T-cell (primary cell): ENCODE measurements at regions not wholly inside any gene's neighbourhood (a gene's known extent, or its start where the extent isn't known, plus 50 kb on each side); places are given as distances from the start of the nearest gene placed in this dataset.
A peak's percentile ranks its signal among the peaks of the same experiment; 100 is the strongest.

ENCODE experiments used
- ATAC-seq, 4 experiments: fragments of 200-7000 bp in 3 of 4; fragments of 150-1000 bp in 1 of 4; cut with Tn5 transposase; replicated peaks in 1 of 4; 1 replicate in 3 of 4; 2 replicates in 1 of 4; pipeline ENCODE4 v1.10.0; 2021; ENCODE audit warnings: moderate library complexity in 3 of 4, mild to moderate bottlenecking in 2 of 4, moderate number of reproducible peaks in 1 of 4
- CTCF ChIA-PET, 2 donors: fragments of 300-600 bp; sonication (Branson Sonifier 250); formaldehyde crosslinking; loops; one replicate each; lab custom pipeline; 2022; ENCODE audit warnings: antibody characterized with exemption in 2 of 2; lab: Charles Lee
- POLR2A ChIA-PET, 2 donors: fragments of 300-600 bp; sonication (Branson Sonifier 250); formaldehyde crosslinking; loops; one replicate each; lab custom pipeline; 2022; ENCODE audit warnings: antibody characterized with exemption in 2 of 2; lab: Charles Lee
- DNase-seq, 35 experiments: peaks; one replicate each; pipeline versions ENCODE4 v3.0.0 to v3.0.0-alpha.2; 2013 to 2023
- H3K27ac ChIP-seq: one replicate; pipeline ENCODE4 v1.5.1; 2013; ENCODE audit warnings: low read length
- H3K27me3 ChIP-seq, 2 experiments: replicated peaks in 1 of 2; 1 replicate in 1 of 2; 2 replicates in 1 of 2; pipeline versions ENCODE4 v1.6.1 to v1.7.0; 2013; ENCODE audit warnings: low read length in 1 of 2, mixed read lengths in 1 of 2; ENCODE audit not compliant: control insufficient read depth in 2 of 2, insufficient read depth in 2 of 2; ENCODE audit errors: extremely low read depth in 1 of 2
- H3K36me3 ChIP-seq, 2 donors: 1 replicate in 1 of 2; 2 replicates in 1 of 2; pipeline versions ENCODE4 v1.6.1 to v1.7.0; 2013; ENCODE audit warnings: low read length in 1 of 2; ENCODE audit not compliant: control insufficient read depth in 2 of 2, insufficient read depth in 1 of 2; ENCODE audit errors: extremely low read depth in 1 of 2
- H3K4me1 ChIP-seq, 2 experiments: 1 replicate in 1 of 2; 2 replicates in 1 of 2; pipeline versions ENCODE4 v1.6.1 to v1.7.0; 2013; ENCODE audit warnings: low read length in 2 of 2, mixed read lengths in 1 of 2; ENCODE audit not compliant: insufficient read depth in 2 of 2, control insufficient read depth in 1 of 2; ENCODE audit errors: extremely low read depth in 1 of 2
- H3K4me3 ChIP-seq, 2 donors: 1 replicate in 1 of 2; 2 replicates in 1 of 2; pipeline versions ENCODE4 v1.5.1 to v1.7.0; 2013; ENCODE audit warnings: mild to moderate bottlenecking in 2 of 2, low read length in 1 of 2, moderate library complexity in 1 of 2; ENCODE audit not compliant: control insufficient read depth in 1 of 2; ENCODE audit errors: extremely low read depth in 1 of 2
- H3K9me3 ChIP-seq: 2 replicates; pipeline ENCODE4 v1.7.0; 2013
- H3K27ac Mint-ChIP-seq, 2 donors: one replicate each; pipeline ENCODE4 v1.8.0; 2020 to 2021; ENCODE audit warnings: mild to moderate bottlenecking in 2 of 2, mixed read lengths in 2 of 2
- H3K27me3 Mint-ChIP-seq, 2 donors: one replicate each; pipeline ENCODE4 v1.8.0; 2021 to 2022; ENCODE audit warnings: mixed read lengths in 2 of 2
- H3K36me3 Mint-ChIP-seq: one replicate; pipeline ENCODE4 v1.8.0; 2021; ENCODE audit warnings: mixed read lengths
- H3K4me1 Mint-ChIP-seq, 3 donors: one replicate each; pipeline ENCODE4 v1.8.0; 2020 to 2022; ENCODE audit warnings: mixed read lengths in 3 of 3, mild to moderate bottlenecking in 1 of 3
- H3K4me3 Mint-ChIP-seq, 3 donors: one replicate each; pipeline ENCODE4 v1.8.0; 2020 to 2022; ENCODE audit warnings: mild to moderate bottlenecking in 3 of 3, mixed read lengths in 3 of 3, moderate library complexity in 3 of 3
- H3K9me3 Mint-ChIP-seq, 3 donors: one replicate each; pipeline ENCODE4 v1.8.0; 2020 to 2022; ENCODE audit warnings: mixed read lengths in 3 of 3
- WGBS: methylation state at CpG from one replicate; pipeline ENCODE4 v1.1.5; 2013; ENCODE audit warnings: missing lambda C conversion rate; ENCODE audit not compliant: insufficient coverage; 5-methylcytosine and 5-hydroxymethylcytosine counted together

DNA sequence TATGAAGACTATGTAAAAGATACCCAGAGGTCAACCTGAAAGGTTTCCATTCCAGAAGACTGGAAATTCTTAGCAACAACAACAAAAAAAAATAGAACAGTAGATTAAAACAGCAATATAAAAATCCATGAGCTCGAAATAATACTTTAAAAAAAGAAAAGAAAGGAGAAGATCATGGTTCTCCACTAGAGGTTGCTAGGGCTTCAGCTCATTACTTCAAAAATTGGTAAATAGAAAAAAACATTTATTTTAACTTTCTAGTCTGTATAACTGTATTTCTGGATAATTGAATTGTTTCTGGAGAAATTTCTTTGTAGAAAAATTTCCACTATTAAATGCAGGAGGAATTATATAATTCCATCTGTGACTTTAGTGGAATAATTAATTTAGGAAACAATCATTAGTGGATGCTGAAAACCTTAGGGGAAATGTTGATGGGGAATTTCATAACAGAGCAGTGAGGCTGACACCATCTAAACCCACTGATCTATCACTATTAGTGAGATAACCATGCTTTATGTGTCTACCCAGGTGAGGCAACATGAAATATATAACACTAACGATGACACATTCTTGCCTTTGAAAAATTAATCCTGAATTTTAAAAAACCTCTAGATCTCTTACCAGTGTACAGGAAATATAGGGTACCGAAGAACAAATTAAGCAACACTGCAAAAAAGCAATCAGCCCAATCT lies 62.5 kb upstream of the SNRK start:
- no peak for ATAC-seq
- CTCF ChIA-PET, result interaction anchor here (0.6 to 2.2 kb wide), 28 partner anchors 8 to 466 kb away, joined by 3 to 47 read pairs (median 4); partner anchors contain the start of gene ANO10 (in 1 of the 2)
- peak overlapping the region in 1 of 3 donors; percentile 57 for H3K4me3 Mint-ChIP-seq
- Histone ChIP-seq H3K27me3 (no peaks in the 10 kb centered on the region), H3K4me3 (no peak overlapping the region), H3K36me3 (no peaks in the 10 kb centered on the region), H3K4me1 (peaks cover 23 to 43% of the 10 kb centered on the region in 2 experiments), H3K9me3 (no peaks in the 10 kb centered on the region), H3K27ac (no peak overlapping the region)
- peak overlapping the region; percentile 42 to 81 for H3K27ac Mint-ChIP-seq
- H3K9me3 Mint-ChIP-seq, result peaks cover 0 to 22% (median 16%) of the 10 kb centered on the region in 3 donors
- WGBS, result no CpG with 5 or more reads among the region's 3 CpGs
- peak in 1 of 35 experiments; percentile 52 for DNase-seq
- H3K36me3 Mint-ChIP-seq, result peaks cover 12% of the 10 kb centered on the region
- POLR2A ChIA-PET, result no interaction called here
- peaks cover 59 to 65% (median 60%) of the 10 kb centered on the region in 3 donors for H3K4me1 Mint-ChIP-seq
- H3K27me3 Mint-ChIP-seq, result no peaks in the 10 kb centered on the region

DNA sequence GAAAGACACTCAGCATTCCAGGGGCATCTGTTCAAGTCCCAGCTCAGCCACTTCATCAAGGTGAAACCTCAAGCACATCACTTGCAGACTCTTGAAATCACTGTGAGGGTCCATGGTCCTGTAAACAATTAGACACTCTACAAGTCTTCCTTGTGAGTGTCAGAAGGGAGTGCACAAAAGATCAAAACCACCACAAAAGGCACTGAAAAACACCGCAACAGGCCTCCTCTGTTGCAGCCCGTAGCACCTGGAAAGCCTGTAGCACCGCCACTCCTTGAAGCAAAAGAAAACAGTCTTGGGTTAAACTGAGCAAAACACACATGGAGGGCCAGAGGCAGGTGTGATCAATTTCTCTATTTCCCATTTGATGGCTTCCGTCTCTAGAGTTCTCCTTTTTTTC lies 63.8 kb upstream of the SNRK start:
- Mint-ChIP-seq H3K27ac (peak overlapping the region; percentile 75 to 81), H3K4me1 (peaks cover 70 to 77% (median 73%) of the 10 kb centered on the region in 3 donors), H3K27me3 (no peaks in the 10 kb centered on the region), H3K9me3 (peaks cover 0 to 10% (median 9%) of the 10 kb centered on the region in 3 donors), H3K36me3 (peaks cover 6% of the 10 kb centered on the region), H3K4me3 (peak overlapping the region in 2 of 3 donors; percentile 10 to 57)
- Histone ChIP-seq H3K27me3 (no peaks in the 10 kb centered on the region), H3K4me3 (no peak overlapping the region), H3K9me3 (no peaks in the 10 kb centered on the region), H3K4me1 (peaks cover 31 to 55% of the 10 kb centered on the region in 2 experiments), H3K36me3 (no peaks in the 10 kb centered on the region), H3K27ac (peak overlapping the region; percentile 1)
- peak in 23 of 35 experiments; percentile 6 to 64 (median 29) for DNase-seq
- ATAC-seq, result peak; percentile 77 to 90 (median 86)
- POLR2A ChIA-PET, result no interaction called here
- CTCF ChIA-PET, result interaction anchor here (0.7 to 1.7 kb wide), 4 partner anchors 11 to 130 kb away, joined by 3 to 17 read pairs (median 4); no protein-coding TSS in a partner anchor
- 15% methylated on average over 3 of the region's 4 CpGs for WGBS

DNA sequence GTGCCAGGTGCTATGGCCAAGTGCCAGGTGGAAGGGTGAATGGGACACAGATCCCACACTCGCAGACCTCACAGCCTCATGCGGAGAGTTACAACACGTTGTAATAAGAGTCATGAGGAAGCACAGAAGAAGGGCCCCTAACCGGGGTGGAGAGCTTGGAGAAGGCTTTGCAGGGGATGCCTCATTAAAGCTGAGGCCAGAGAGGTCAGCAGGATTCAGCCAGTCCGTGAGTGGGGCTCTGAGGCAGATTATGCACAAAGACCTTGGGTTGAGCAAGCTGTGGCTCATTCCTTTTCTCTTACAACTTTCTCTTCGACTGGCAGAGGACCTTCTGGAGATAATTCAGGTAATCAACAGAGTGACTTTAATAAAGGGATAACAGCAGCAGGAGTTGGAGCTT lies 65.3 kb upstream of the SNRK start:
- ChIA-PET POLR2A (no interaction called here), CTCF (no interaction called here)
- H3K27ac ChIP-seq, result no peak overlapping the region
- DNase-seq, result no peak
- H3K4me3 Mint-ChIP-seq, result peak overlapping the region in 1 of 3 donors; percentile 57
- peaks cover 83 to 91% (median 88%) of the 10 kb centered on the region in 3 donors for H3K4me1 Mint-ChIP-seq
- no peaks in the 10 kb centered on the region for H3K9me3 Mint-ChIP-seq
- H3K27ac Mint-ChIP-seq, result peak overlapping the region; percentile 24 to 81
- ATAC-seq, result no peak
- H3K9me3 ChIP-seq, result no peaks in the 10 kb centered on the region
- H3K36me3 ChIP-seq, result no peaks in the 10 kb centered on the region
- peaks cover 40 to 68% of the 10 kb centered on the region in 2 experiments for H3K4me1 ChIP-seq
- WGBS, result 75% methylated on average over 3 of the region's 6 CpGs
- no peaks in the 10 kb centered on the region for H3K36me3 Mint-ChIP-seq
- no peaks in the 10 kb centered on the region for H3K27me3 ChIP-seq
- H3K4me3 ChIP-seq, result no peak overlapping the region
- no peaks in the 10 kb centered on the region for H3K27me3 Mint-ChIP-seq

DNA sequence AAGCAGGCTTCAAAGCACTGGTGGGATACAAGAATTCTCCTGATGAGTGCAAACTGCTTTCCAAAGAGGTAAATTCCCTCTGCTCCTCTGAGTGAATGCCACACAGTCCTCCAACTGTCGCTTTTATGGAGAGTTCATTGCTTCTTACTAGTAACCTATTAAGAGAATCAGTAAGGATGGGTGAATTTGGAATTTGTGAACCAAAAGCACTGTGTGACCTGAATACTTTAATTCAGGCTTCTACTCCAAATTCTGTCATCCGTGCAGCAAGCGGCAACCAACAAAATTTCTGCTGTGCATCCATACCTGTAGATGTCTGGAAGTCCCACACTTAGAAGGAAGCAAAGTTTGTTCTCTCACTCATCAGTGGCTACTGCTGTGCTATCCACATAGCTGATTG lies 66.7 kb upstream of the SNRK start:
- H3K27ac Mint-ChIP-seq, result peak overlapping the region in 1 of 2 donors; percentile 34
- POLR2A ChIA-PET, result no interaction called here

DNA sequence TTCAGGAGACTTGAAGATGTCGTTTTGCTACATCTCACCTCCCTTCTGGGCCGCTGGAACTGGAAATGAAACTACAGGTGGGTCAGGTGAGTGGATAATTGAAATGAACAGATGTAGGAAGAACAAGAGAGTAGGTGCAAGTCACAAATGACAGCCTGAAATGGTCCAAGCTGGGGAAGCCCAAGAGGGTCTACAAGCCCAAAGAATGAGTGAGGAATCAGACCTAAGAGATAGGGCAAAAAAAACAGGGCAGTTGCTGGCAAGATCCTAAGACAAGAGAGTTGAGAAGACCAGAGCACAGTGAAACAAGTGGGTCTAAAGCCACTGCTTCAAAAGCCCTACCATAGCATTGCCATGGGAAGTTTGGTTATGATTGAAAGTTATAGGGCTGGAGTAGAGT lies 67.4 kb upstream of the SNRK start:
- peaks cover 42 to 69% of the 10 kb centered on the region in 2 experiments for H3K4me1 ChIP-seq
- peaks cover 73 to 82% (median 77%) of the 10 kb centered on the region in 3 donors for H3K4me1 Mint-ChIP-seq
- no peaks in the 10 kb centered on the region for H3K9me3 Mint-ChIP-seq
- H3K4me3 Mint-ChIP-seq, result no peak overlapping the region
- no CpG with 5 or more reads among the region's 2 CpGs for WGBS
- no peak overlapping the region for H3K27ac ChIP-seq
- ChIA-PET CTCF (interaction anchor here in 1 of 2 donors (0.9 kb wide), 1 partner anchor 249 kb away, joined by 4 read pairs; no protein-coding TSS in a partner anchor), POLR2A (no interaction called here)
- no peaks in the 10 kb centered on the region for H3K9me3 ChIP-seq
- no peak overlapping the region for H3K4me3 ChIP-seq
- H3K36me3 Mint-ChIP-seq, result no peaks in the 10 kb centered on the region
- peak overlapping the region; percentile 0 to 35 for H3K27ac Mint-ChIP-seq
- no peaks in the 10 kb centered on the region for H3K27me3 ChIP-seq
- H3K36me3 ChIP-seq, result no peaks in the 10 kb centered on the region
- H3K27me3 Mint-ChIP-seq, result no peaks in the 10 kb centered on the region
- ATAC-seq, result no peak
- DNase-seq, result no peak

More for the DNA sequence above, 66.7 kb upstream of the SNRK start:
- no peaks in the 10 kb centered on the region for H3K36me3 ChIP-seq
- H3K27ac ChIP-seq, result no peak overlapping the region
- ATAC-seq (no peak), DNase-seq (no peak)
- Mint-ChIP-seq H3K4me3 (no peak overlapping the region), H3K4me1 (peaks cover 80 to 88% (median 84%) of the 10 kb centered on the region in 3 donors), H3K36me3 (no peaks in the 10 kb centered on the region), H3K27me3 (no peaks in the 10 kb centered on the region), H3K9me3 (no peaks in the 10 kb centered on the region)
- H3K9me3 ChIP-seq, result no peaks in the 10 kb centered on the region
- no peak overlapping the region for H3K4me3 ChIP-seq
- peaks cover 44 to 74% of the 10 kb centered on the region in 2 experiments for H3K4me1 ChIP-seq
- CTCF ChIA-PET, result interaction anchor here in 1 of 2 donors (0.9 kb wide), 1 partner anchor 249 kb away, joined by 4 read pairs; no protein-coding TSS in a partner anchor
- no peaks in the 10 kb centered on the region for H3K27me3 ChIP-seq
- WGBS, result 100% methylated on average over 2 of the region's 3 CpGs

DNA sequence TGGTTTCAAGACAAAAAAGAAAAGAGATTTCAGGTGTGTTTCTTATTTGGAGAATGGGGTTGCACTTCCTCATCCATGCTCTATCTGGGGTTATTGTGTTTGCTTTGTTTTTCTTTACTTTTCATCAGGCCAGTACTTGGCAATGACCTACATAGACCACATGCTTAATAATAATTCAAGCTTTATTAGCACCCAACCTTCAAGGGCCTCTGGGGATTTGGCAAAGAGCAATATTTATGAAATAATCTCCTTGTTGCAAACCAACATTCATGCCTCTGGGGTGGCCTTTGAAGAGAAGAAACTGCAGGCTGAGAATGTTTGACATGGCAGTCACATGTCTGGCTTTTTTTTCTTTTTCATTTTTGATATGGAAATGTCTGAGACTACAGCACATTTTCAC lies 68.2 kb upstream of the SNRK start:
- no peaks in the 10 kb centered on the region for H3K36me3 ChIP-seq
- H3K27me3 ChIP-seq, result no peaks in the 10 kb centered on the region
- peaks cover 66 to 74% (median 70%) of the 10 kb centered on the region in 3 donors for H3K4me1 Mint-ChIP-seq
- H3K27ac Mint-ChIP-seq, result peak overlapping the region; percentile 78 to 88
- H3K36me3 Mint-ChIP-seq, result no peaks in the 10 kb centered on the region
- ChIA-PET CTCF (no interaction called here), POLR2A (interaction anchor here in 1 of 2 donors (0.7 kb wide), 1 partner anchor 618 kb away, joined by 4 read pairs; the partner anchor contains the start of gene NKTR)
- H3K9me3 Mint-ChIP-seq, result no peaks in the 10 kb centered on the region
- H3K4me1 ChIP-seq, result peaks cover 42 to 65% of the 10 kb centered on the region in 2 experiments
- H3K4me3 ChIP-seq, result no peak overlapping the region
- H3K27me3 Mint-ChIP-seq, result no peaks in the 10 kb centered on the region
- DNase-seq, result no peak
- H3K9me3 ChIP-seq, result no peaks in the 10 kb centered on the region
- no peak overlapping the region for H3K27ac ChIP-seq
- ATAC-seq, result no peak
- no peak overlapping the region for H3K4me3 Mint-ChIP-seq
